H1 (cell line): ENCODE measurements at regions not wholly inside any gene's neighbourhood (a gene's known extent, or its start where the extent isn't known, plus 50 kb on each side); places are given as distances from the start of the nearest gene placed in this dataset.

Experiments
- CEBPB ChIP-seq: IDR thresholded peaks from 2 replicates; pipeline ENCODE4 v1.6.1; 2012; ENCODE audit warnings: low read depth, low read length
- MAFK ChIP-seq: IDR thresholded peaks from 2 replicates; pipeline ENCODE4 v1.6.1; 2012; ENCODE audit warnings: low read depth, mild to moderate bottlenecking, improper control_type of control experiment, low read length
- TF ChIP-seq, protein P1 (sequence below): IDR thresholded peaks from 2 replicates; pipeline ENCODE4 v1.6.1; 2012; ENCODE audit warnings: inconsistent platforms

DNA sequence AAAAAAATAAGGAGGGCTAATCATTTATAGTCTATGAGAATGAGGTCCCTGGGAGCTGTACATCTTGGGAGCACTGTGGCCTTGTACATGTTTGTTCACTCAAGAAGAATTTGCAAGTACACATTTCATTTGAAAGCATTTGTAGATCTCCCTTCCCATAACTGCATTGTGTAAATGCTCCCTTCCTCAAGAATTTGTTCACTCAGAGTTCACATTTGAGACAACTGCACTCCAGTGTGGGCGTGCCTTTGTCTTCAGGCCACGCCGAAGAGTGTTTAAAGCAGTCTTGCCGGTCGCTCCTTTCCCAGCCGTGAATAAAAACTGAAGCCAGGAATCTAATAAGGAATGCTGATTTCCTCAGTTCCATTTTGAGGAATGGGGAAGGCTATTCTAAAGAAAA lies 291.1 kb upstream of the LYZL1 start:
- no peak for TF ChIP-seq MAFK
- TF ChIP-seq, protein P1, sequence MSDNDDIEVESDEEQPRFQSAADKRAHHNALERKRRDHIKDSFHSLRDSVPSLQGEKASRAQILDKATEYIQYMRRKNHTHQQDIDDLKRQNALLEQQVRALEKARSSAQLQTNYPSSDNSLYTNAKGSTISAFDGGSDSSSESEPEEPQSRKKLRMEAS, result no peak
- TF ChIP-seq CEBPB, result no peak
